ENCODE measurements at regions not wholly inside any gene's neighbourhood (a gene's known extent, or its start where the extent isn't known, plus 50 kb on each side); places are given as distances from the start of the nearest gene placed in this dataset.

- DNase-seq (ENCODE audit: low read depth) = no peak
- no peak for TF ChIP-seq CTCF (IDR thresholded peaks at IDR 0.05; ENCODE audit: insufficient read depth, low read depth, low read length, missing control alignments)
- H3K4me3 ChIP-seq (ENCODE audit: low read length) = no peak overlapping the region
These were observed 402.8 kb downstream of the BRD1 start for GRCh38 chr22:49424893-49425270.

GRCh38 chr22:49423125-49423650 is 404.5 kb downstream of the BRD1 start:
- no peak overlapping the region for H3K4me3 ChIP-seq (ENCODE audit: low read length)
- TF ChIP-seq CTCF (IDR thresholded peaks at IDR 0.05; ENCODE audit: insufficient read depth, low read depth, low read length, missing control alignments) = no peak
- DNase-seq (ENCODE audit: low read depth) = no peak

- H3K4me3 ChIP-seq (ENCODE audit: low read length) = no peak overlapping the region
- no peak for DNase-seq (ENCODE audit: low read depth)
- TF ChIP-seq CTCF (IDR thresholded peaks at IDR 0.05; ENCODE audit: insufficient read depth, low read depth, low read length, missing control alignments) = no peak
These were observed 405.0 kb downstream of the BRD1 start for GRCh38 chr22:49422701-49423100.

- no peak overlapping the region for H3K4me3 ChIP-seq (ENCODE audit: low read length)
- no peak for TF ChIP-seq CTCF (IDR thresholded peaks at IDR 0.05; ENCODE audit: insufficient read depth, low read depth, low read length, missing control alignments)
- DNase-seq (ENCODE audit: low read depth) = no peak
These were observed 407.0 kb downstream of the BRD1 start for GRCh38 chr22:49420651-49421050.

- TF ChIP-seq CTCF (IDR thresholded peaks at IDR 0.05; ENCODE audit: insufficient read depth, low read depth, low read length, missing control alignments) = no peak
These were observed 408.0 kb downstream of the BRD1 start for GRCh38 chr22:49419661-49420060.

GRCh38 chr22:49418943-49419342 is 408.7 kb downstream of the BRD1 start:
- H3K4me3 ChIP-seq (ENCODE audit: low read length) = no peak overlapping the region
- TF ChIP-seq CTCF (IDR thresholded peaks at IDR 0.05; ENCODE audit: insufficient read depth, low read depth, low read length, missing control alignments) = no peak
- DNase-seq (ENCODE audit: low read depth) = no peak

More at GRCh38 chr22:49419661-49420060, 408.0 kb downstream of the BRD1 start:
- no peak for DNase-seq (ENCODE audit: low read depth)
- no peak overlapping the region for H3K4me3 ChIP-seq (ENCODE audit: low read length)

- no peak for DNase-seq (ENCODE audit: low read depth)
- H3K4me3 ChIP-seq (ENCODE audit: low read length) = no peak overlapping the region
- TF ChIP-seq CTCF (IDR thresholded peaks at IDR 0.05; ENCODE audit: insufficient read depth, low read depth, low read length, missing control alignments) = no peak
These were observed 409.3 kb downstream of the BRD1 start for GRCh38 chr22:49418341-49418894.

Measured in epithelial cell of esophagus (primary cell).